HT1080 (cell line): ENCODE measurements at regions not wholly inside any gene's neighbourhood (a gene's known extent, or its start where the extent isn't known, plus 50 kb on each side); places are given as distances from the start of the nearest gene placed in this dataset.
A peak's percentile ranks its signal among the peaks of the same experiment; 100 is the strongest.

Source experiments
- DNase-seq: peaks from one replicate; pipeline ENCODE4 v3.0.0-alpha.2; 2015; ENCODE audit warnings: low read depth

GRCh38 chr4:24637173-24637572, 52.8 kb upstream of the DHX15 start:
- no peak for DNase-seq

GRCh38 chr4:24638396-24638875, 54.1 kb upstream of the DHX15 start:
- no peak for DNase-seq

GRCh38 chr4:24639714-24640113, 55.4 kb upstream of the DHX15 start:
- no peak for DNase-seq

GRCh38 chr4:24640366-24640765, 56.0 kb upstream of the DHX15 start:
- no peak for DNase-seq

GRCh38 chr4:24642981-24643547, 58.7 kb upstream of the DHX15 start:
- peak; percentile 30 for DNase-seq

- no peak for DNase-seq
Observed at GRCh38 chr4:24643774-24644520, 59.6 kb upstream of the DHX15 start.

- no peak for DNase-seq
Observed at GRCh38 chr4:24644983-24645764, 60.8 kb upstream of the DHX15 start.

- no peak for DNase-seq
Observed at GRCh38 chr4:24645765-24646550, 61.6 kb upstream of the DHX15 start.

GRCh38 chr4:24646798-24647460, 62.6 kb upstream of the DHX15 start:
- DNase-seq: no peak

GRCh38 chr4:24650849-24651640, 66.7 kb upstream of the DHX15 start:
- DNase-seq: no peak

- no peak for DNase-seq
Observed at GRCh38 chr4:24655326-24655725, 71.0 kb upstream of the DHX15 start.

- no peak for DNase-seq
Observed at GRCh38 chr4:24655971-24656370, 71.6 kb upstream of the DHX15 start.

- no peak for DNase-seq
Observed at GRCh38 chr4:24656906-24657305, 72.6 kb upstream of the DHX15 start.

GRCh38 chr4:24657768-24658617, 73.6 kb upstream of the DHX15 start:
- peak; percentile 97 for DNase-seq

- no peak for DNase-seq
Observed at GRCh38 chr4:24659241-24659961, 75.0 kb upstream of the DHX15 start.

- DNase-seq: no peak
Observed at GRCh38 chr4:24662056-24662455, 77.7 kb upstream of the DHX15 start.

GRCh38 chr4:24662542-24662941, 78.2 kb upstream of the DHX15 start:
- no peak for DNase-seq

- DNase-seq: no peak
Observed at GRCh38 chr4:24664956-24665355, 80.6 kb upstream of the DHX15 start.

GRCh38 chr4:24666316-24666715, 82.0 kb upstream of the DHX15 start:
- no peak for DNase-seq
